ENCODE measurements at regions not wholly inside any gene's neighbourhood (a gene's known extent, or its start where the extent isn't known, plus 50 kb on each side); places are given as distances from the start of the nearest gene placed in this dataset.

DNA sequence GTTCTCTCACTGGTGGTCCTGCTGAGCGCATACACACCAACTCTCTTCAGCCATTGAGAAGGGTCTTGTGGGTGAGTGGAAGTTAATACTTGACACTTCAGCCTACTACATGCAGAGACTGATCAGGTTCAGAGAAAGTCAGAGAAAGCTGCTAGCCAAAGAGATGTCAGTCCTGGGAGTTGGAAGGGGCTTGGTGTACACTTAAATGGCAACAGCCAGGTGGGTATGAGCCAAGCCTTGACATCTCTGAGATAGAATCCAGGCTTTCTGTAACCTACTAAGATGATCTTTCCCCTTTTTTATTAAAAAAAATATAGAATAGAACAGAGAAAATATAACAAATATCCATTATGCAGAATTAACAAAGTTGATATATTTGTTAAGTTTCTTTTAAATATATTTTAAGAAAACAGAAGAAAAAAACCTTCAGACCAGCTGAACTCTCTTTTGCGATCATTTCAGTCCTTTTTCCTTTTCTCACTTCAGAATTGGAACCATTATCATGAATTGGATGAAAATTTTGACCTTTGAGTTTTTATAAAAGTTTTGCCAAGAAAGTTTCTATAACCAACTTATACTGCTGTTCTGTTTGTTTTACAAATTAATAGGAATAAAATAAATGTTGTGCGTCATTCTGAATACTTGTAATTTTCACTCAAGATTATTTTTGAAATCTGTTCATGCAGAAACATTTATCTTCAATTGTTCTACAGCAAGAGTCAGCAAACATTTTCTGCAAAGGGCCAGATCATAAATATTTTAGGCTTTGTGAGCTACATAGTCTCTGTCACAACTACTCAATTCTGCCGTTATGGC is 153.0 kb downstream of the RFC3 start:
- Histone ChIP-seq H3K4me1 (no peaks in the 10 kb centered on the region), H3K36me3 (ENCODE audit: control insufficient read depth, insufficient read depth, low read length) (no peaks in the 10 kb centered on the region), H3K9me3 (no peaks in the 10 kb centered on the region), H3K27me3 (replicated peaks; ENCODE audit: control insufficient read depth, insufficient read depth, low read length) (no peaks in the 10 kb centered on the region), H3K4me3 (ENCODE audit: low read depth, low read length) (no peak overlapping the region)
- H3K36me3 Mint-ChIP-seq (ENCODE audit: insufficient read depth, unreplicated experiment): no peaks in the 10 kb centered on the region
- CTCF ChIA-PET: no interaction called here
- no peaks in the 10 kb centered on the region for H3K27me3 Mint-ChIP-seq (ENCODE audit: insufficient read depth, unreplicated experiment)
- intact Hi-C loops (cut with micrococcal nuclease; ENCODE audit: unreplicated experiment): no loop called here
- H3K9me3 Mint-ChIP-seq (ENCODE audit: unreplicated experiment): peaks cover 3% of the 10 kb centered on the region
- TF ChIP-seq, protein P1, sequence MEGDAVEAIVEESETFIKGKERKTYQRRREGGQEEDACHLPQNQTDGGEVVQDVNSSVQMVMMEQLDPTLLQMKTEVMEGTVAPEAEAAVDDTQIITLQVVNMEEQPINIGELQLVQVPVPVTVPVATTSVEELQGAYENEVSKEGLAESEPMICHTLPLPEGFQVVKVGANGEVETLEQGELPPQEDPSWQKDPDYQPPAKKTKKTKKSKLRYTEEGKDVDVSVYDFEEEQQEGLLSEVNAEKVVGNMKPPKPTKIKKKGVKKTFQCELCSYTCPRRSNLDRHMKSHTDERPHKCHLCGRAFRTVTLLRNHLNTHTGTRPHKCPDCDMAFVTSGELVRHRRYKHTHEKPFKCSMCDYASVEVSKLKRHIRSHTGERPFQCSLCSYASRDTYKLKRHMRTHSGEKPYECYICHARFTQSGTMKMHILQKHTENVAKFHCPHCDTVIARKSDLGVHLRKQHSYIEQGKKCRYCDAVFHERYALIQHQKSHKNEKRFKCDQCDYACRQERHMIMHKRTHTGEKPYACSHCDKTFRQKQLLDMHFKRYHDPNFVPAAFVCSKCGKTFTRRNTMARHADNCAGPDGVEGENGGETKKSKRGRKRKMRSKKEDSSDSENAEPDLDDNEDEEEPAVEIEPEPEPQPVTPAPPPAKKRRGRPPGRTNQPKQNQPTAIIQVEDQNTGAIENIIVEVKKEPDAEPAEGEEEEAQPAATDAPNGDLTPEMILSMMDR (IDR thresholded peaks at IDR 0.05; ENCODE audit: insufficient read depth in 1 of 2, low read depth in 1 of 2, low read length in 1 of 2, severe bottlenecking in 1 of 2, unreplicated experiment in 1 of 2): no peak
- H3K27ac Mint-ChIP-seq (ENCODE audit: unreplicated experiment): no peak overlapping the region
- no peak for DNase-seq
- no TSS peak for BruUV-seq (replicated peaks)
- H3K4me3 Mint-ChIP-seq (ENCODE audit: unreplicated experiment): no peak overlapping the region
- POLR2A ChIA-PET: no interaction called here
- no peaks in the 10 kb centered on the region for H3K4me1 Mint-ChIP-seq (ENCODE audit: low read depth, unreplicated experiment)

DNA sequence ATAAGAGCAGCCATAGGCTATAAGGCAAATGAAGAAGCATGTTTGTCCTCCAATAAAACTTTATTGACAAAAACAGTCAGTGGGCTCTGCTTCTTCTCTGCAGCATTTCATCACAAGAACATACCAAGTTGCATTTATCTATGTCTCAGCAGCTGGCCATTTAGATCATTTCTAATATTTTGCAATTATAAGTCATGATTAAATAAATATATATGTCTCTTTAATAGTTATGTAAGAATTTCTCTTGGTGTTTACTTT is 153.5 kb downstream of the RFC3 start:
- Histone ChIP-seq H3K9me3 (no peaks in the 10 kb centered on the region), H3K4me3 (ENCODE audit: low read depth, low read length) (no peak overlapping the region), H3K4me1 (no peaks in the 10 kb centered on the region), H3K27me3 (replicated peaks; ENCODE audit: control insufficient read depth, insufficient read depth, low read length) (no peaks in the 10 kb centered on the region), H3K36me3 (ENCODE audit: control insufficient read depth, insufficient read depth, low read length) (no peaks in the 10 kb centered on the region)
- CTCF ChIA-PET: no interaction called here
- H3K9me3 Mint-ChIP-seq (ENCODE audit: unreplicated experiment): no peaks in the 10 kb centered on the region
- H3K27me3 Mint-ChIP-seq (ENCODE audit: insufficient read depth, unreplicated experiment): no peaks in the 10 kb centered on the region
- no peaks in the 10 kb centered on the region for H3K36me3 Mint-ChIP-seq (ENCODE audit: insufficient read depth, unreplicated experiment)
- TF ChIP-seq, protein P1 (IDR thresholded peaks at IDR 0.05; ENCODE audit: insufficient read depth in 1 of 2, low read depth in 1 of 2, low read length in 1 of 2, severe bottlenecking in 1 of 2, unreplicated experiment in 1 of 2): no peak
- DNase-seq: no peak
- intact Hi-C loops (cut with micrococcal nuclease; ENCODE audit: unreplicated experiment): no loop called here
- no peak overlapping the region for H3K4me3 Mint-ChIP-seq (ENCODE audit: unreplicated experiment)
- no peak overlapping the region for H3K27ac Mint-ChIP-seq (ENCODE audit: unreplicated experiment)
- no peaks in the 10 kb centered on the region for H3K4me1 Mint-ChIP-seq (ENCODE audit: low read depth, unreplicated experiment)
- no TSS peak for BruUV-seq (replicated peaks)
- POLR2A ChIA-PET: no interaction called here

DNA sequence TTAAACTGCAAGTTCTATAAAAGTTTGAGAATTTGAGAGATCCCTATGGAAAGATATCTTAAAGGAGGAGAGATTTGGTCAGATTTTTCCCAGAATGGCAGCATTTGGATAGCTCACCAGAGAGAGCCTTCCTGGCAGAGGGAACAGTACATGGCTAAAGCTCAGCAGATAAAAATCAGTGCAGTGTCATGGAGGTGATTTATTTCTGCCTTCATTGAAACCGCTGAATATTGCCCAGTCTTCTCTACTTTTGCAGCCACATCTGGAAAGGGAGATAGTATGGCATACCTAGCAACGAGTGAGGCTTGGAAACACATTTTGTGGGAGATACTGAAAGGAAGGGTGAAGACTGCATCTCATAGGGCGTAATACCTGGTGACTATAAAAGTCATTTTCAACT is 155.2 kb downstream of the RFC3 start:
- ChIA-PET POLR2A (no interaction called here), CTCF (no interaction called here)
- Mint-ChIP-seq H3K36me3 (ENCODE audit: insufficient read depth, unreplicated experiment) (no peaks in the 10 kb centered on the region), H3K27me3 (ENCODE audit: insufficient read depth, unreplicated experiment) (no peaks in the 10 kb centered on the region), H3K4me1 (ENCODE audit: low read depth, unreplicated experiment) (no peaks in the 10 kb centered on the region), H3K4me3 (ENCODE audit: unreplicated experiment) (no peak overlapping the region), H3K9me3 (ENCODE audit: unreplicated experiment) (no peaks in the 10 kb centered on the region), H3K27ac (ENCODE audit: unreplicated experiment) (no peak overlapping the region)
- intact Hi-C loops (cut with micrococcal nuclease; ENCODE audit: unreplicated experiment): no loop called here
- no peak overlapping the region for H3K4me3 ChIP-seq (ENCODE audit: low read depth, low read length)
- no peaks in the 10 kb centered on the region for H3K4me1 ChIP-seq
- TF ChIP-seq, protein P1 (IDR thresholded peaks at IDR 0.05; ENCODE audit: insufficient read depth in 1 of 2, low read depth in 1 of 2, low read length in 1 of 2, severe bottlenecking in 1 of 2, unreplicated experiment in 1 of 2): no peak
- BruUV-seq (replicated peaks): no TSS peak
- no peaks in the 10 kb centered on the region for H3K27me3 ChIP-seq (replicated peaks; ENCODE audit: control insufficient read depth, insufficient read depth, low read length)
- H3K9me3 ChIP-seq: no peaks in the 10 kb centered on the region
- DNase-seq: no peak
- no peaks in the 10 kb centered on the region for H3K36me3 ChIP-seq (ENCODE audit: control insufficient read depth, insufficient read depth, low read length)

Measured in Caco-2 (cell line).